RCC 7860 (cell line): ENCODE measurements at regions not wholly inside any gene's neighbourhood (a gene's known extent, or its start where the extent isn't known, plus 50 kb on each side); places are given as distances from the start of the nearest gene placed in this dataset.
"Not testable (repeated sequence)": the region's sequence is repeated elsewhere in the genome, so short reads cannot be mapped to it uniquely, and the experiment has no call there.

ENCODE experiments used
- DNase-seq: peaks from one replicate; pipeline ENCODE4 v3.0.0-alpha.2; 2015; ENCODE audit warnings: low spot score
- FAIRE-seq: peaks from 2 replicates; lab custom pipeline; 2012; peaks lifted over from hg19 to GRCh38; lab: Jason Lieb, UNC

DNA sequence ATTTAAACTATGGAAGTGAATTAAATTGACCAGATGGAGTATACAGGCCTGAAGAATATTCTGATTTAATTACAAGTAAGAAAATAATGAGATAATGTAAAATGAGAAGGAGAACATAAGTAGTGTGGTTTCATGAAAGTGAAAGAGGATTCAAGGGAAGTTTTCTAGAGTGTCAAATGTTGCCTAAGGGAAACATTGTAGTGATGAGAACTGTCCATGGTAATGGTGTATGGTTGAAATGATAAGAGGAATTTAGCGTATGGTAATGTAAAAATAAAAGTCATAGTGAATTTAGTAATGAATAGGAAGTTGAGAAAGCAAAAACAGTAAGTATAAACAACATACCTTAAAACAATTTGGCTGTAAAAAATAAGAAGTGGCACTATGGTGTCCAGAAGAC, 1954.6 kb upstream of the FLRT2 start:
- no peak for DNase-seq

DNA sequence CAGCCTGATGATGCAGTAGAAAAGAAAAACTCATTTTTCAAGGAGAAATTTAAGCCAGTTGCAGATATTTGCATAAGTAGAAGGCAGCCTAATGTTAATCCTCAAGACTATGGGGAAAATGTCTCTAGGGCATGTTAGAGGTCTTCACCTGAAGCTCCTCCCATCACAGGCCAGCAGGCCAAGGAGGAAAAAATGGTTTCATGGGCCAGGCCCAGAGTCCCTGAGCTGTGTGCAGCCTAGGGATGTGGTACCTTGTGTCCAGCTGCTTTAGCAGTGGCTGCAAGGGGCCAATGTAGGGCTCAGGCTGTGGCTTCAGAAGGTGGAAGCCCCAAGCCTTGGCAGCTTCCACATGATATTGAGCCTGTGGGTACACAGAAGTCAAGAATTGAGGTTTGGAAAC, 1946.7 kb upstream of the FLRT2 start:
- FAIRE-seq = no peak
- DNase-seq = no peak

More for the DNA sequence above, 1954.6 kb upstream of the FLRT2 start:
- FAIRE-seq = no peak

DNA sequence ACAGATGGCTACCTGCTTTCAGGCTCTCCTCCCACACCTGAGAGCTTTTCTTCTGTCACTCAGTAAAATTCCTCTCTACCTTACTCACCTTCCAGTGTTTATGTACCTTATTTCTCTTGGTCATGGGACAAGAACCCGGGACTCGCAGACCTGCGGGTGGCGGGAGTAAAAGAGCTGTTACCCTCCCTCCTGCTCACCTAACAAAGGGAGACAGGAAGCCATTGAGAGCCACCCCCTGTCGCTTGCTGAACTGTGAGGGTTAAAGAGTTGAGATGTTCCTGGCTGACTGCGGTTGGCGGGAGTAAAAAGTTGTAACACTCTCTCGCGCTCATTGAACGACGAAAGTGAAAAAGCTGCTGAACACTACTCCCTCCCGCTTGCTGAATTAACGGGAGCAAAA, 1935.1 kb upstream of the FLRT2 start:
- FAIRE-seq (no peak), DNase-seq (no peak)

DNA sequence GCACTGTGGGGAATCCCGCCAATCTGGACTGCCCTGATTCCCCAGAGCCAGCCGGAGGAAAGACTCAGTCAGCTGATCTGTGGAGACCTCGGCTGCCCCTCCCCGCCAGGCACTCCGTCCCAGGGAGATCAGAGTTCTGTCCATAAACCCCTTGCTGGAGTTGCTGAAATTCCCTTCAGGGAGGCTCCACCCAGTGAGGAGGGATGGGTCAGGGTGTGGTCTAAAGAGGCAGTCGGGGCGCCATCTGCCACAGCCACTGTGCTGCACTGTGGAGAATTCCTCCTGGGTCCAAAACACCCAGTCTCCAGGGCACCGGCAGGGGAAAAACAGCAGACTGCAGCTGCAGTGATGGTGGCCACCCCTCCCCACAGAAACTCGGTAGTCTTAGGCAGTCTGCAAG, 1922.3 kb upstream of the FLRT2 start:
- FAIRE-seq = no peak
- DNase-seq = no peak

DNA sequence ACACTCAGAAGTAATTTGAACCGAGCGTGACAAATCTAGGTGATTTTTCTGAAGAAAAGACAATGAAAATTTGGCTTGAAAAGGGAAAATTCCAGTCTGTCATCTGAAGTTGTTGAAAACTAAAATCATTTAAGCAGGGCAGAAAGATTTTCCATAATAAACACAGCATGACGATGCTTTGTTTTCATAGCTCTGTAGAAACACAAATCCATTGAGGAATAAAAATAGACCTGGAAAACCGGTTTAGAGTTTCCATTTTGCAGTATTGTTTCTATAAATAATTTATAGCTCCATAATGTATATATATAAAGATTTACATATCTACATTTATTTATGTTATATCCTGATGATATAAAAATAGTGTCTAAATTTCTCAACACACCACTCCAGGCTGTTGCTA, 1918.5 kb upstream of the FLRT2 start:
- FAIRE-seq (no peak), DNase-seq (no peak)

DNA sequence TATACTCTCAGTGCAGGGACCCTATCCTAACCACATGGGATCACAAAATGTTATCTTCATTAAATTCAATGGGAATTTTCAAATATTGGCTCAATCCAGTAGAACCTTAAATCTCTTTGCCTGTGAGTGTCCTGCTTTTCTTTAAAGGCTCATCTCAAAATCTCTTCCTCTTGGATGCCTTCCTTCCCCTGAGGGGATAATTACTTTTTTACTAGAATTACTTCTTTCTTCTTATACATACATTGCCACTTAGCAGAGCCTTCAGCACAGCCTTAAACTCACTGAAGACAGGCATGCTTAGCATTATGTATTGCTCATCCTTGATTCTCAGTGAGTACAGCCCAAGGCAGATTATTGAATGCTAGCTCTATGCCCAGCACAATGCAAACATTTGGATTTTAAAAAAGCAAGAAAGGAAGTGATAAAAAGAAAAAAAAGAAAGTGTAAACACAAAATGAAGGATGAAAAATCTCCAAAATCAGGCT, 1918.0 kb upstream of the FLRT2 start:
- no peak for DNase-seq
- no peak for FAIRE-seq

DNA sequence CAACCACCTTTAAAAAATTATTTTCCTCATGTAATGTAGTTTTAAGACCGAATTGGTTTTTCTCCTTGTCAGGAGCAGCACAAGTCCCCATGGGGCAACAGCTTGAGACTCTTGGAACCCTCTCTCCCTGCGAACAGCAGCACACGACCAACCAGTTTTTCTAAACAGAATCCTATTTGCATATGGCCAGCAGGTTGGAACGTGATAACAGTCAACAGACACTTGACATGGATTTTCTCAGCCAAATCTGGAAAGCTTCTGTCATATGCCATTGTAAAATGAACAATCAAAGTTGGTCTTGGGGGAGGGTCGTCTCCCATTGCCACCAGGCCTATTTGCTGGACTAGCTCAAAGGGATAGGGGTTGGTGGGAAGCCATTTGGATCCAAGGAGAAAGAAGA, 1915.0 kb upstream of the FLRT2 start:
- DNase-seq (no peak), FAIRE-seq (no peak)

DNA sequence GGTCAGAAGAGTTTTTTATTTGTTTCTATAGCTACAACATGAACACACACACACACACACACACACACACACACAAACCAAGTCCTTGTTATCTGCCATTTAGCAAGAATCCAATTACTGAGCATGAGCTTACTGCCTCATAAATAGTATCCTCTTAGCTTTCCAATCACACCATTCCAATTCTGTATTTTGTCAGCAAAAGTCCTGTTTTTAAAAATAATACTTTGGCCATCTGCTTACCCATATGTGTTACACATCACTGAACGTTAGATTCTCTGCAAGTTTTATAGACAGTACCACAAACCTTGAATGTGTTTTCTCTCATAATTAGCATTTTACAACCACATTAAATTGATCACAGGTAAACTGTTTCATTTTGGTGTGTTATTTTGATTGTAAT, 1905.4 kb upstream of the FLRT2 start:
- FAIRE-seq (no peak), DNase-seq (no peak)

DNA sequence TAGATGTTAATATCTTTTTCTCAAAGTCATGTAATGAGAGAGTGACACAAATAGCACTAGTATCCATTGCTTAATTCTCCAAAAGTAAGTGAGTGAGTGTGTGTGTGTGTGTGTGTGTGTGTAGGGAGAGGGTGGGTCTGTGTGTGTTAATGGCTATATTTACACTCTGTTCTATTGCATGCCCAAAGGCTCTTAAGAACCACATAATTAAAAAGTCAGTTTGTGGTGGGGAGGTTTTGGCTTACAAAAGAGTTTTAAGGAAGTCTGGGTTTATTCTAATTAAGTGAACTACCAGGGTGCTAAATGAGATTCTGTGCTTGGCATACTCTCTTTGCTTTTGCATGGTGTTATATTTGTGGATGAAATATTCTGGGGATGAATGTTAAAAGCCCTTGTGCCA, 1897.6 kb upstream of the FLRT2 start:
- DNase-seq = no peak
- FAIRE-seq = no peak

DNA sequence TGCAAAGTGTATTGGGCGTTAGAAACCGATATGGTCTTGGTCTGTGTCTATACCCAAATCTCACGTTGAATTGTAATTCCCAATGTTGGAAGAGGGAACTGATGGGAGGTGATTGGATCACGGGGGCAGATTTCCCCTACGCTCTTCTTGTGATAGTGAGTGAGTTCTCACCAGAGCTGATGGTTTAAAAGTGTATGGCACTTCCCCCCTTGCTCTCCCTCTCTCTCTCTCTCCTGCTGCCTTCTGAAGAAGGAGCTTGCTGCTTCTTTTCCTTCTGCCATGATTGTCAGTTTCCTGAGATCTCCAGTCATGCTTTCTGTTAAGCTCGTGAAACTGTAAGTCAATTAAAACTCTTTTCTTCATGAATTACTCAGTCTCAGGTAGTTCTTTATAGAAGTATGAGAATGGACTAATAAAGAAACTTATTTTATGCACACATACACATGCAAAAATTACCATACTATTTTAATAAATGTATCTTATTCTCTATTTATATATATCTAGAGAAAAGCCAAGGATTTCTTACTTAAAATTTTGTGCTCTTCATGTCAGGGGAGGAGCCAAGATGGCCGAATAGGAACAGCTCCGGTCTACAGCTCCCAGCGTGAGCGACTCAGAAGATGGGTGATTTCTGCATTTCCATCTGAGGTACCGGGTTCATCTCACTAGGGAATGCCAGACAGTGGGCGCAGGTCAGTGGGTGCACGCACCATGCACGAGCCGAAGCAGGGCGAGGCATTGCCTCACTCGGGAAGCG, 1891.0 kb upstream of the FLRT2 start:
- FAIRE-seq = no peak
- DNase-seq = no peak

DNA sequence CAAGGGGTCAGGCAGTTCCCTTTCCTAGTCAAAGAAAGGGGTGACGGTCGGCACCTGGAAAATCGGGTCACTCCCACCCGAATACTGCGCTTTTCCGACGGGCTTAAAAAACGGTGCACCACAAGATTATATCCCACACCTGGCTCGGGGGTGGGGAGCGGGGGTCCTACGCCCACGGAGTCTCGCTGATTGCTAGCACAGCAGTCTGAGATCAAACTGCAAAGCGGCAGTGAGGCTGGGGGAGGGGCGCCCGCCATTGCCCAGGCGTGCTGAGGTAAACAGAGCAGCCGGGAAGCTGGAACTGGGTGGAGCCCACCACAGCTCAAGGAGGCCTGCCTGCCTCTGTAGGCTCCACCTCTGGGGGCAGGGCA, 1890.5 kb upstream of the FLRT2 start:
- DNase-seq, FAIRE-seq: not testable (repeated sequence)

DNA sequence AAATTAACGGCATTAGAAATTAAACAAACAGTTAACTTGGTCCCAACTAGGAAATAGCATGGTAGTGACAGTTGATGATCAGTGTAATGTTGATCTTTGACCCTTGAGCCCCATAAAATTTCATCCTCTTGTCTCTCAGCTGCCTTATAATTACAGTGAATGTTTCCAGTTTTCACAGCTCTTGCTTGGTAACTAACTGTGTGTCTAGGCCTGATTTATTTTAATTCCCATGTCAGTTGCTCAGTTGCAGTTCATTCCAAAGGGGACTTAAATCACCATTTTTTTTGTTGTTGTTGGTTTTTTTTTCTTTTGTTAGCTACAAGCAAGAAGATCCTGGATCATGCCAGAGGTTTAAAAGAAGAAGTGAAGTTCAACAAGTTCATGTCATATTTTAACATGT, 1883.7 kb upstream of the FLRT2 start:
- no peak for FAIRE-seq
- no peak for DNase-seq

DNA sequence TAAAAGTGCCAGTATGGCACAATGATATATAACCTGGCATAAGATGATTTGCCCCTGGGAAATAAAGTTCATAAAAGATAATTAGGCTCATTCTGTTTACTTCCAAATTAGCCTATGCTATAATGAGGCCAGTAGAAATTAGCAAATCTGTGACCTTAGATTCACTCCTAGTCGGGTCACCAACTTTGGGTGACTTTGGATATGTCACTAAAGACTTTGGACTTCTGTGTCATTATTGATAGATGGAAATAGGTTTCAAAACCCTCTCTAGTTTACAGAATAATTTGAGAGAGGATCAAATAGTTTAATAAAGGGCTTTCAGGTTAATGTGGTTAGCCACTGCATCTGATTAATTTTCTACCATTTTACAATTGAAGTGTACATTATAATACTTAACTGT, 1869.3 kb upstream of the FLRT2 start:
- FAIRE-seq (no peak), DNase-seq (no peak)

DNA sequence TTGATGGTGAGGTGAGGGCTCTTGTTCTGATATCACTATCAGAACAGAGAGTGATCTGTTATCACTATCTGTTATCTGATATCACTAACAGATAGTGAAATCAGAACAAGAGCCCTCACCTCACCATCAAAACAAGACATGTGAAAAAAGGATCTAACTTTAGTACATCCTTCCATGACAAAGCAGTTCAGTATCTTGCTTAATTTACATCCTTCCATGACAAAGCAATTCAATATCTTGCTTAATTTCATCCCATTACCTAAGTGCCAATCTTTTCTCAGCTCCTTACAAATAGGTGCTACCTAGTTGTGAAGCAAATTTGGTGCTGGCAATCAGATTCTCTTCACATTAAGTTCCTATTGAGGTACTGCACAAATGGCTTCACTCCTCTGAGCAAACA, 1865.6 kb upstream of the FLRT2 start:
- DNase-seq (no peak), FAIRE-seq (no peak)

DNA sequence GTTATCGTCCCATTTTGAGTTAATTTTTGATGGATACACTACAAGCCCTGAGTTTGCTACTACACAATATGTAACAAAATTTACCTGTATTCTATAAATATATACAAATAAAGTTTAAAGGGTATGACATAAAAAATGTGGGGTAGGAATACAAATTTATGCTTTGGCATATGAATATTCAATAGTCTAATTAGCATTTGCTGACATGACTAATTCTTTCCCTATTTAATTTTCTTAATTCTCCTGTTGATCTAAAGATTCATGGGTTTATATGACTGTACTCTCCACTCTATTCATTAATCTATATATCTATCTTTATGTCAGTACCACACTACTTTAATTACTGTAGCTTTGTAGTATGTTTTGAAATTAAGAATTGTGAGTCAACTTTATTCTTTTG, 1840.7 kb upstream of the FLRT2 start:
- FAIRE-seq (no peak), DNase-seq (no peak)

DNA sequence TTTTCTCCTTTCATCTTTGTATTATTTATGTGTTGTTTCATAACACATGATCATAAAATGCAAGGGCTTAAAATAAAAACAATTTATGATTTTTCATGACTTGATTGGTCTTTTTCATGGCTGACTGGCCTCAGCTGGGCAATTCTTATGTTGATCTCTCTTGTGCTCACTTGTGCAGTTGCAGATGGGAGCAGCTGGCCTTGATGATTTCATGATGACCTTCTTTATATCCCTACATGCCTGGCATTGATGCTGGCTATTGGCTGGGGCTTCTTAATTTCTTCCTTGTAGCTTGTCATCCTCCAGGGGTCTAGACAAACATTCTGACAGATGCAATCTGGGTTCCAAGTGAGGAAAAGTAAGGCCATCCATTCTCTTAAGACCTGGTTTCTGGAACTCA, 1832.8 kb upstream of the FLRT2 start:
- DNase-seq (no peak), FAIRE-seq (no peak)

DNA sequence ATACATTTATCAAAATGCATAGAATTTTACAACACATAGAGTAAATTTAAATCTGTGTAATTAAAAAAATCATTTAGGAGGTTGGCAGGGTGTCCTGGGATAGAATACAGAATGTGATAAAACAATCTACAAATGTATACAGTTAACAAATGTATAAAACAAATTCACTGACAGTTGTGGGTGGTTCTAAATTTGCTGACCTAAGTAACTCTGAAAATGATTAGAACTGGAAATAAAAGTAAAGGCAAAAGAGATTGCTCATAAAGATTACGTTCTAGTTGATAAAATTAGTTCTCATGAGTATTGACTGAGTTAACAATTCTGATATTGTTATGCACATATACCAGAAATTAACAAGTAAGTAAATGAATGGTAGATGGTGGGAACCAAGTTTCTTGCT, 1827.3 kb upstream of the FLRT2 start:
- no peak for DNase-seq
- no peak for FAIRE-seq

DNA sequence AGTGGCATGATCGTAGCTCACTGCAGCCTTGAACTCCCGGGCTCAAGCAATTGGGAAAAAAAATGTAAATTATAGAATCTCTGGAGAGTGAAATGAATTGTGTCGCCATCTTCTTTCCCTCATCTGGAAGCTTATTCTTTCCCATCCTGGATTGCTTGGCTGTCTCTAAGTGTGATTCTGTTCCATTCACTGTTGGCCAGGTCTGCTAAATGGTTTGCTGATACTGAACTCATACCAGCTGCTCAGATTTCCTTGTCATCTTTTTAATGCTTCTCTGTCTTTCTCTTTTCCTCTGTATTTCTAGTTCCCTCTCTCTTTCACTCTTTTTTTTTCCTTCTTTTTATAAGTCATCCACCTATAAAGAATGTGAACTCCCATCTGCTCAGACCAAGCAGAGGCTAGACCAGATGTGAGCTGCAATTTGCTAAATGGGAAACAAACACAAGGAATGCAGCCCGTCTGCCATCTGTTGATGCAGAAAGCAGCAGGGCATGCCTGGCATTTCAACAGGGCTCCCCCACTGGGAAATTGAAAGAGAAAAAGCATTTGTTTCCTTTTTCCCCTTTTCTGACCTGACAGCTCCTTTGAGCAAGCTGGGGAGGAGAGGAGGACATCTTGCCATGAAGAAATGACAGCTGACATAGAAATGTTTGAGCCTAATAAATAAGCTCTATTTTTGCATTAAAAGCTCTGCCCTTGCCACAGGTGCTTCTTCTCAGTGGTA, 1823.6 kb upstream of the FLRT2 start:
- FAIRE-seq (no peak), DNase-seq (no peak)

DNA sequence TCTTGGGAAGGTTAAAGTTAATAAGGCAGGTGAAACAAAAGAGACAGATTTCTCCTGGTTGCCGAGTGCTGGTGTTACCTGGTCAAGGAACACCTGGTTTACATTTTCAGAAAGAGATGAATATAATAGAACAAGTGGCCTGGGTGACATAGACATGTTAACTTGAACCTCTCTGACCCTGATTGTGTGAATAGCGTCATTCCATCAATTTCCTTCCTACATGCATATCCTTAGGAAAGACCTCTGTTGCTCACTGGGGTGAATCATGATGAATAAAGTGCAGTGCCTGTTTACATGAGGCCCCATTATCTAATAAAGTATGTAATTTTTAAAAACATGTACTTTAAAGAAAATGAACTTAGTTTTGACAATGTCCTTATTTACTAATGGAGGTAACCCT, 1822.9 kb upstream of the FLRT2 start:
- FAIRE-seq = no peak
- DNase-seq = no peak

DNA sequence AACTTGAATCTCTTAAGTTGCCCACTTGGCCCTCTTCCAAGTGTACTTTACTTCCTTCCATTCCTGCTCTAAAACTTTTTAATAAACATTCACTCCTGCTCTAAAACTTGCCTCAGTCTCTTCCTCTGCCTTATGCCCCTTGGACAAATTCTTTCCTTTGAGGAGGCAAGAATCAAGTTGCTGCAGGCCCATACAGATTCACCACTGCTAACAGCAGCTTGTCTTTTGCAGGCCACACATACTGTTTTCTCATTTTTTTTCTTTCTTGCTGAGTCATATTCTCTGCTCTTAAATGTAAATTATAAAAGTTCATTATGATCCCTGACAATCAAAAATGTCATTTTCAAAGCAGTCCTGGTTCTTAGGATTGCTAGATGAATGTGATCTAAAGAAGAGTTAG, 1820.8 kb upstream of the FLRT2 start:
- FAIRE-seq = no peak
- DNase-seq = no peak

DNA sequence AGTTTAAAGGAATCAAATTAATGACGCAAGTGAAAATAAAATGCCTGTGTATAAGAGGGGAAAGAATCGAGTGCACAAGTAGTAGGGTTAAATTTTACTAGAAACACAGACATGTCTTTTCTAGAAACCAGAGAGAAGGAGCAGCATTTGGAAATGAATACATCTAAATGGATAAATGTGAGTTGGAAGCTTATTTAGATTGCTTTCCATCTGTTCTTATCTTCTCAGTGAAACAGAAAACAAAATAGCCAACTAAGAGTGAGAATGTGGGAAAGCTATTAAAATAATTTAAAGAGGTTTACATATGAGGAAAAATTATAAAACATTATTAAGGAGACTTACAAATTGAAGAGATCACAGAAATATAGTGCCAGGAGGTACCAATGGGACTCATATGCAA, 1818.9 kb upstream of the FLRT2 start:
- DNase-seq = no peak
- no peak for FAIRE-seq

DNA sequence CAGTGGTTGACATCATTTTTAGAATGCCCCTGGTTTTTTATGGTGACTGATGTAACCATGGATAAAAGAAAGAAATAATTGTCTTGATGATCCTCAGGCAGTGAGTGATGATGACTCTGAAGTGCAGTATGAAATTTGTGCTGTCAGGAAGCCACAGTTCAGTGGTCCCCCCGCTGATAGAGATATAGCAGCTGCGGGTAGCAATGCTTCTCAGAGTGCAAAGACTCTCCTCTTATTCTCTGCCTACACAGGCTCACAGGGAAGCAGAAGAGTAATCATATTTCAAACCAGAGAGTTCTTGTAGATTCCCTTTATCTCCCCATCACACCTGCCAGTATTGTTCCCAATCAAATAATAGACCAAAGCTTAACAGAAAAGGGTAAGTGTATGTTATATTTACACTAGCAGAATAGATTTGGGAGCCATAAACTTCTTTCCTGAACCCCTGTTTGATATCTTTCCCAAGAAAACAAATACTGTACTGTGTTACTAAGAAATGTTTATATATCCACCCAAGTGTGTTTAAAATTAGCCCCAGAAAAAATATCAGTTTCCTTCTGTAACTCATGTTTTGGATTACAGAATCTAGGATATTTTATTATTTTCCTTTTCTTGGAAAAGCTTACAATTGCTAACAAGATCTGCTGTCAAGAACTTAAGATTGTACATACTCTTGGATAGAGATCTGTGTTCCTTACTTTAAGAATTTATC, 1817.4 kb upstream of the FLRT2 start:
- DNase-seq = no peak
- FAIRE-seq = no peak
